ENCODE measurements at regions not wholly inside any gene's neighbourhood (a gene's known extent, or its start where the extent isn't known, plus 50 kb on each side); places are given as distances from the start of the nearest gene placed in this dataset.
A peak's percentile ranks its signal among the peaks of the same experiment; 100 is the strongest.

DNA sequence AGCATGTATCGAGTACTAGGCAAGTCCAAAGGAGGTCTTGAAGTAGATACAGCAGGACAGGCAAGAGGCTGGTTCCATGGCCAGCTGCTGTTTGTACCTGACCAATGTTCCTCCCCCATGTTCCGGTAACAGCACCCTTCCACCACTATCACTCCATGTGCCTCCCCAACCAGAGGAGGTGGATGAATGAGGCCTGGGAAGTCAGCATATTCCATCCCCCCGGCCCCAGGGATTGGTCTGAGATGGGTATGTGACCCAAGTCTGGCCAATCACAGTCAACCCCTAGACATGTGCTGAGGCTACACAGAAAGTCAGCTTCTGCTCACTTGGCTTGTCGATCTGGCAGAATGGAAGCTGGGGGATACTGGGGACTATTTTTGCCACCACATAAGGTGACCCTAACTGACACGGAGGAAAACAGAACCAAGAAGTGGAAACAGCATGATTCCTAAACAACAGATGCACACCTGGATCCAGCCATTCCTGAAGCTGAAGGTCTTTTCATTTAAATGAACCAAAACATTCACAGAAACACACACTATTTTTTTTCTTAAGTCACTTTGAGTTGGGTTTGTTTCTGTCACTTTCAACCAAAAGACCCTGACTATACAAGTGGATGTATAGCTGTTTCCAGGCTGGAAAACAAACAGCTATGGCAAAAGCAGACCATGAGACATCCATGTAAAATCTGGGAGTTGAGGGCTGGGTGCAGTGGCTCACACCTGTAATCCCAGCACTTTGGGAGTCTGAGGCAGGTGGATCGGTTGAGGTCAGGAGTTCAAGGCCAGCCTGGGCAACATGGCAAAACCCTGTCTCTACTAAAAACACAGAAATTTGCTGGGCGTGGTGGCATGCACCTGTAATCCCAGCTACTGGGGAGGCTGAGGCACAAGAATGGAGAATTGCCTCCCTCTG is 70.4 kb upstream of the PTPN1 start:
- ChIA-PET POLR2A (no interaction called here), CTCF (no interaction called here)
- peak; percentile 55 for FAIRE-seq
- H2AFZ ChIP-seq (ENCODE audit: low read depth, low read length): no peak overlapping the region
- no peaks in the 10 kb centered on the region for H3K36me3 ChIP-seq (ENCODE audit: control insufficient read depth in 2 of 2, extremely low read depth in 1 of 2, insufficient read depth in 2 of 2, low read length in 2 of 2)
- intact Hi-C loops (cut with micrococcal nuclease): no loop called here
- no peaks in the 10 kb centered on the region for H3K9me1 ChIP-seq (replicated peaks; ENCODE audit: control insufficient read depth, extremely low read depth, insufficient read depth, low read length)
- no TSS peak for BruUV-seq (replicated peaks)
- no peaks in the 10 kb centered on the region for H3K9me3 ChIP-seq (replicated peaks; ENCODE audit: control insufficient read depth, insufficient read depth, low read length)
- dilution Hi-C loops (cut with MboI; ENCODE audit: extremely low pct_ligation_motif_present, low sequenced_read_pairs): no loop called here
- no peak for DNase-seq (ENCODE audit: low read depth, low spot score)
- H3K9ac ChIP-seq (replicated peaks; ENCODE audit: extremely low read depth, insufficient read depth, low read length): no peak overlapping the region
- no peaks in the 10 kb centered on the region for H3K27me3 ChIP-seq (ENCODE audit: control insufficient read depth in 2 of 2, insufficient read depth in 2 of 2, low read length in 2 of 2)
- TF ChIP-seq JUN (IDR thresholded peaks at IDR 0.05; ENCODE audit: borderline replicate concordance, insufficient read depth, insufficient read length, low read depth) (no peak), POLR2A (IDR thresholded peaks at IDR 0.05; ENCODE audit: low read depth, low read length) (no peak), MAX (IDR thresholded peaks at IDR 0.05; ENCODE audit: insufficient read depth, insufficient read length) (no peak), CTCF (IDR thresholded peaks at IDR 0.05; ENCODE audit: extremely low read depth in 1 of 2, insufficient read depth in 1 of 2, low read depth in 1 of 2, low read length in 2 of 2) (no peak), EZH2 (IDR thresholded peaks at IDR 0.05; ENCODE audit: borderline replicate concordance, low read depth, low read length, severe bottlenecking) (no peak), GATA2 (IDR thresholded peaks at IDR 0.05; ENCODE audit: insufficient read depth, insufficient read length, low read depth, low read length) (no peak), FOS (IDR thresholded peaks at IDR 0.05; ENCODE audit: borderline replicate concordance, insufficient read depth, low read length) (no peak), POLR2AphosphoS5 (IDR thresholded peaks at IDR 0.05; ENCODE audit: insufficient read depth, low read depth, low read length) (no peak), MYC (IDR thresholded peaks at IDR 0.05; ENCODE audit: low read depth, low read length) (no peak)
- no peaks in the 10 kb centered on the region for H4K20me1 ChIP-seq (replicated peaks; ENCODE audit: control insufficient read depth, extremely low read depth, insufficient read depth, low read length)
- H3K4me3 ChIP-seq (replicated peaks in 1 of 3; ENCODE audit: insufficient read depth in 1 of 3, low read depth in 1 of 3, low read length in 3 of 3): no peak overlapping the region
- H3K79me2 ChIP-seq (ENCODE audit: control insufficient read depth, insufficient read depth, low read length): no peaks in the 10 kb centered on the region
- H3K4me2 ChIP-seq (ENCODE audit: insufficient read depth, low read length): no peak overlapping the region
- H3K4me1 ChIP-seq (ENCODE audit: control insufficient read depth, extremely low read depth, insufficient read depth, low read length): peaks cover 16% of the 10 kb centered on the region
- H3K27ac ChIP-seq (ENCODE audit: insufficient read depth, low read depth, low read length): no peak overlapping the region

Measured in endothelial cell of umbilical vein (primary cell).